ENCODE measurements at regions not wholly inside any gene's neighbourhood (a gene's known extent, or its start where the extent isn't known, plus 50 kb on each side); places are given as distances from the start of the nearest gene placed in this dataset.
"Not testable (repeated sequence)": the region's sequence is repeated elsewhere in the genome, so short reads cannot be mapped to it uniquely, and the experiment has no call there.

DNA sequence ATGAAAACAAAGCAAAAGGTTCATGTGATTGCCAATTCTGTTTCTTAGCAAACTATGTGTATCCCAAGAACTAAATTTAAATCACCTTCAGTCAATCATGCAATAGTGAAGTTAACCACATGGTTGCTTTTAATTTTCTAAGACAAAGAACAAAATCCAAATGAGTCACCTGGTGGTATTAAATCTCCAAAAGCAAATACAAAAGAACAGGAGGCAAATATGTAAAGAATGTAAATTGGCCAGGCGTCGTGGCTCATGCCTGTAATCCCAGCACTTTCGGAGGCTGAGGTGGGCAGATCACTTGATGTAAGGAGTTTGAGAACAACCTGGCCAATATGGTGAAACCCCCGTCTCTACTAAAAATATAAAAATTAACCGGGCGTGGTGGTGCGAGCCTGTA, 54.2 kb upstream of the PIK3R4 start:
- FAIRE-seq: no peak
- no peak for DNase-seq (ENCODE audit: insufficient read length, low spot score)

DNA sequence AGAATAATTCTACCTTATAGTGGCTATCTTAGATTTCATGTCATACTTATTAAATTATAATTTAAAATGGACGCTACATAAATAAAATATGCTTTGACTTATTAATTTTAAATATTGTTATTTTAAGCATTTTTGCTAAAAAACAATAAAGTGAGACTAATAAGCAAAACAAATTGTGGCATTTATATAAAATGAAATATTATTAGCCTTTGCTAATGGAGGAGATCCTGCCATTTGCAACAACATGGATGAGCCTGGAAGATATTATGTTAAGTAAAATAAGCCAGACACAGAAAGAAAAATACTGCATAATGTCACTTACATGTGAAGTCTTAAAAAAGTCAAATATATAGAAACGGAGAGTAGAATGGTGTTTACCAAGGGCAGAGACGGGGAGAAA, 54.8 kb upstream of the PIK3R4 start:
- DNase-seq (ENCODE audit: insufficient read length, low spot score) (no peak), FAIRE-seq (no peak)

DNA sequence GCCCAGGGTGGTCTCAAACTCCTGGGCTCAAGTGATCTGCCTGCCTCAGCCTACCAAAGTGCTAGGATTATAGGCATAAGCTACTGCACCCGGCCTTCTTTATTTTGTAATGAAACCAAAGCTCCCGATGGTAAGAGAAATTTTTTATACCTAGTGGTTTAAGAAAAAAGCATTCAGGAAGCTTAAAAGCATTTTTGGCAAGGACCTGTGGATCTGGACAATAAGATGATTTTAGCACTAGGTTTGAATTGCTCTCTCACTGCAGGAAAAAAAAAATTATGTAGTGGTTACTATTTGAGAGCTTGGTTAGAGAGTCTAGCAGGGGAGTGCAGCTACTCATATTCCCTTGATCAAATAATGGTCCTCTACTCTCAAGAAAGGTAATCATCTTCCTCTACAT, 64.9 kb upstream of the PIK3R4 start:
- DNase-seq (ENCODE audit: insufficient read length, low spot score): no peak
- FAIRE-seq: no peak

DNA sequence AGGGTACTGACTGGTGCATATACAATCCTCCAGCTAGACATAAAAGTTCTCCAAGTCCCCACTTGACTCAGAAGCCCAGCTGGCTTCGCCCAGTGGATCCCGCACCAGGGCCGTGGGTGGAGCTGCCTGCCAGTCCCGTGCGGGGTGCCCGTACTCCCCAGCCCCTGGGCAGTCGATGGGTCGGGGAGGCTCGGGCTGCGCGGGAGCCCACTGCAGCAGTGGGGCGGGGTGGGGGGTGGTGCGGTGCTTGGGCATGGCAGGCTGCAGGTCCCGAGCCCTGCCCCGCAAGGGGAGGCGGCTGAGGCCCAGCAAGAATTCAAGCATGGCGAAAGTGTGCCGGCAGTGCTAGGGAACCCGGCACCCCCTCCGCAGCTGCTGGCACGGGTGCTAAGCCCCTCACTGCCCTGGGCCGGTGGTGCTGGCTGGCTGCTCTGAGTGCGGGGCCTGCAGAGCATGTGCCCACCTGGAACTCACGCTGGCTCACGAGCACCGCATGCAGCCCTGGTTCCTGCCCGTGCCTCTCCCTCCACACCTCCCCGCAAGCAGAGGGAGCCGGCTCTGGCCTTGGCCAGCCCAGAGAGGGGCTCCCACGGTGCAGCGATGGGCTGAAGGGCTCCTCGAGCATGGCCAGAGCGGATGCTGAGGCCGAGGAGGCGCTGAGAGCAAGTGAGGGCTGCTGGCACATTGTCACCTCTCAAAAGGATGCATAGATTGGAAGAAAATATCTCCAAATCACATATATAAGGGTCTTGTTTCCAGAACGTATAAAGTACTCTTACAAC, 68.3 kb upstream of the PIK3R4 start:
- DNase-seq (ENCODE audit: insufficient read length, low spot score): no peak
- FAIRE-seq: no peak

DNA sequence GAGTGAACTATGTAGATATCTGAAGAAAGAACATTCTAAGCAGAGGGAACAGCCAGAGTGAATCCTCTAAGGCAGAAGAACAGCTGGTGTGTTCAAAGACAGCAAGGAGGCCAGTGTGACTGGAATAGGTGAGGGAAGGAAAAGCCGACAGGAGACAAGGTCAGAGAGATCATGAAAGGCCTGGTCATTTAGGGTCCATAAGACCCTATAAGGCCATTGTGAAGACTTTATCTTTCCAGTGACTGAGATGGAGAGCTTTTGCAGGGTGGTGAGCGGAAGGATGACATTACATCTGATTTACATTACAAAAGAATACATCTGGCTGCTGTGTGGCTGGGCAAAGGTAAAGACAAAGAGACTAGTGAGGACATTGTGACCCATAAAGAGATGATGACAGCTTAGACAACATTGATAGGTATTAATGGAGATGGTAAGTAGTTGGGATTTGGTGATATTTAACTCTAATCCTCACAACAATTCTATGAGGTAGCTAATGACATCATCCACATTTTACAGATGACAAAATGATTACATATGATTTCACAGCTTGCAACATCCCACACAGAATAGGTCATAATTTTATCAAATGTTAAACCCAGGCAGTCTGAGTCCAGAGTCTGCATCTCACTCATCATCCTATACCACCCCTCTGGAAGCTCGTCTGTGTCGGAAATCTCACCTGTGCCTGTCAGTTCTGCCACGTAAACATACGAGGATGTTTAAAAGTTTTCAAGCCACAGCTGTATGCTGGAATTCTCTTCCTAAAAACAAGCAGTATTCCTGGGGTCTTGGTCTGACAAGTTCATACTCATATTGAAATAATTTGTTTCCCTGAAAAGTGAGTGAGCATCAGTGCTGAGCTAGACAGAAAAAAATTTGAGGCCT, 70.2 kb upstream of the PIK3R4 start:
- DNase-seq (ENCODE audit: insufficient read length, low spot score): no peak
- peak; percentile 65 for FAIRE-seq

DNA sequence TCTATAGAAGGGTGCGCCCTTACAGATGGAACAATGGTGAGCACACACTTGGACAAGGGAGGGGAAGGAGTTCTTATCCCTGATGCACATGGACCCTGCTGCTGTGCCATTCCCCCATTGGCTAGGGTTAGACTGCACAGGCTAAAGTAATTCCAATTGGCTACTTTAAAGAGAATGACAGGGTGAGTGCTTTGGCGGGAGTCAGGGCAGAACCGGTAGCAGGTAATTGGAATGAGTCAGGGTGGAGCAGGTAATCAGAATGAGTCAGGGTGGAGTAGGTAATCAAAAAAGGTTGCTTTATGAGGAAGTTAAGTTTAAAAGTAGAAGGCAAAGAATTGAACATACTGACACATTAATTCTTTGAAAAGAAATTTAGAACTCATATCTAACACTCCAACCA, 71.4 kb upstream of the PIK3R4 start:
- DNase-seq (ENCODE audit: insufficient read length, low spot score); FAIRE-seq: not testable (repeated sequence)

DNA sequence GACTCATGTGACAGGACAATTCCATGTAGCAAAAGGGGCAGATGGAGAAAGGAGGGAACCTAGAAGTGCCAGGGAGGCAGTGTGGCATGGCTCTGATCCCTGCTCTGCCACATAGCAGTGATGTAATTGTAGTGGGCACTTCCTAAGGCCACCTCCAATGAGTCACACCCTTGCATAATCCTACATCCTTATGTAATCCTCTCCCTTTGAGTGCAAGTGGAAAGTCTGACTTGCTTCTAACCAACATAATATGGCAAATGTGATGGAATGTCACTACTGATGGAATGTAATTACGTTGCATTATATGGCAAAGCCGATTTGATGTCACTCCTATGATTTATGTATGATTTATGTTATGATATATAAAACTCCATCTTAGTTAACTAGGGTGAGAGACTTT, 72.9 kb upstream of the ATP2C1 start:
- DNase-seq (ENCODE audit: insufficient read length, low spot score): no peak
- no peak for FAIRE-seq

DNA sequence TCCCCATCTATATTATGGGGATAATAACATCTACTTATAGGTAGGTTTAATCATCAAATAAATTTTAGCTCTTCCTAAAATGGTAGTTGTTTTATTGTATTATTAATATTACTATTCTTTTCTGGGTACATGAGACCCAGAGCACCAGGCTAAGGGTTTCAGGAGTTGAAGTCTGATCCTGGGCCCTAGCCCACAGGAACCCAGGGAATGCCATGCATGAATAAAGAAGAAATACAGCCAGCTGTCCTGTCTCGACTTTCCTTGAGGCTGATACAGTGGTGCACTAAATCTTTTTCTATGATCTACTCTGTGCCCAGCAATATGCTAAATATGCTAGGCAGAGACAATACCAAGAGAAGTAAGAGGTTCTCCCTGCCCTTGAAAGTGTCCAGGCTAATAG, 72.1 kb upstream of the ATP2C1 start:
- FAIRE-seq (no peak), DNase-seq (ENCODE audit: insufficient read length, low spot score) (no peak)

DNA sequence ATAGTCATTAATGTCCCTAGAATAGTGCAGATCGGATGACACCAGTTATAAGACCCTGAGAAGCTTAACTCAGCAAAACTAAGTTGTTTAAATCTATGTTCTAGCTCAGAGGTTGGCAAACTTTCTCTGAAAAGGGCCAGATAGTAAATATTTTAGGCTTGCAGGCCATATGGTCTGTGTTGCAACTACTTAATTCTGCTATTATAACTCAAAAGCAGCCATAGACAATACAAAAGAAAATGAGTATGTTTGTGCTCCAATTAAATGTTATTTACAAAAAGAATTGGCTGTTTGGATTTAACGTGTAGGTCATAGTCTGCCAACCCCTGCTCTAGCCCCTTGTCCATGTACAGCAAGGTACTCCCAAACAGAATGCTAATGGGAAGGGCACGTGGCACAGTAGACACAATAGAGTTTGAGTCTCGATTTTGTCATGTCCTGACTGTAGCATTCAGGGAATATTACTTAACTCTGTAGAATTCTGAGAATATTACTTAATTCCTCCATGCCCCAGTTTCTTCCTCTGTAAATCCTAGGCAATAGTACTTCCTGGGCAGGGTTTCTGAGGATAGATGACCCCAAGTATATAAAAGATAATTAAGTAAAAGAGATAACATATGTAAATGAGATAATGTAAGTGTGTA, 70.5 kb upstream of the ATP2C1 start:
- no peak for FAIRE-seq
- DNase-seq (ENCODE audit: insufficient read length, low spot score): no peak

DNA sequence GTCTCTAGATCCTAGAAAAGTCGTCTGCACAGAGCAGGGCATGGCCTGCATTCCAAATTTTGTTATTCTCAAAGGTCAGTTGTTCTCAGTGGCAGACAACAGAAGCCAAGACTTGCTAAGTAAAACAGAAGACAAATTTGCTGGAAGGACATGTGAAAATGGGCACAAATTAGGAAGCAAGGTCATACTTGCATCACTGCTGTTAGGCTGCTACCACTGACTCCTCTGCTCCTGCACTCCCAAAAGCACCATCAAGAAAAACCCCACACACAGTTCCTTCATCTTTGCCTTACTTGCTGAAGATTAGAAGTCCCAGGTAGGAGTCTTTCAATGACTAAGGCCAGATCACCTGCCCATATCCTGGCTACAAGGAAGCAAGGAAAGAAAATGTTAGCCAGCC, 69.9 kb upstream of the ATP2C1 start:
- FAIRE-seq (no peak), DNase-seq (ENCODE audit: insufficient read length, low spot score) (no peak)

DNA sequence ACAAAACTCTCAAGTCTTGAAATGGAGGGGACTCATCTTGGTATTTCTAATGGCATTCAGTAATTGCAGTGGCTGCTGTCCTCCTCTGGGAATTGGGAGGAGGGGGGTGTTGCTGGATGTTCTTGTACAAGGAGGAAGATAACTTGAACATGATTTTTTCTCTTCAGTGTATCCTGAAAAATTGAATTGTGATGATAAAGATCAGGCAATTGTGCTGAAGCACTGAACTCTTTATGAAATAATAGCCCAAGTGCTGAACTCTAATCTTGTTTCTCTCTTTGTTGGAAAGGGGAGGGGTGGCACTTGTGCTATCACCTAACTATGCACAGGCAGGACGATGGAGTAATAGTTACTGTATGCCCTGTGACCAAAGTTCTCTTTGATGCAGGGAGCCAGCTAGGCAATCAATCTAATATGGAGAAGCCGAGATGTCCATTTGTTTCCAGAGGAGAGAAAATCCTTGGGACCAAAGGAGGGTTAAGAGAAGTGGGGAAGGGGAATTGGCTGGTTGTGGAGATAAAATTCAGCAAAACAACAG, 68.1 kb upstream of the ATP2C1 start:
- DNase-seq (ENCODE audit: insufficient read length, low spot score) (no peak), FAIRE-seq (no peak)

DNA sequence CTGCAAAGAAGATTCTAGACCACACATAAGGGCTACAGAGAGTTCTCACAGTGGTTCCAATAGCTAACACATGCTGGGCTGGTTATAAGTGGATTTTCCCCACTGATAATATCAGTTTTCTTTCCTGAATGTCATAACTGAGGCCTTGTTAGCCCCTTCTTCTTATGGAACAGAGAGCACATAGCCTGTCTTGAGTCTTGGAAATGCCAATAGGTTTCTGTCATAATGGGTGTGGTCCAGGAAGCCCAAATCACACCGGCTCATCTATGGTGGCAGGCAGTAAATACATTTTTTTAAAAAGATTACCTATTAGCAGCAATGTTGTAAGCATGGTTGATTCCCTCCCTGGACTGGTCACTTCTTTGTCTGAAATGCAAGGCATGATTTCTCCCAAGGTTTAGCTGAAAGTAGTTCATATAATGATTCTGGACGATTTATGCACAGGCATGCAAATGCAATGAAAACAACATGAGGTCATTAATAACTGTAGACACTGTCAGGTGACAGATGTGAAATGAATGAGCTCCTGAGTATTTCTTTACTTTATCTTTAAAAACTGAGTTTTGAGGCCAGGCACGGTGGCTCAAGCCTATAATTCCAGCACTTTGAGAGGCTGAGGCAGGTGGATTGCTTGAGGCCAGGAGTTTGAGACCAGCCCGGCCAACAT, 67.2 kb upstream of the ATP2C1 start:
- DNase-seq (ENCODE audit: insufficient read length, low spot score): no peak
- FAIRE-seq: no peak

DNA sequence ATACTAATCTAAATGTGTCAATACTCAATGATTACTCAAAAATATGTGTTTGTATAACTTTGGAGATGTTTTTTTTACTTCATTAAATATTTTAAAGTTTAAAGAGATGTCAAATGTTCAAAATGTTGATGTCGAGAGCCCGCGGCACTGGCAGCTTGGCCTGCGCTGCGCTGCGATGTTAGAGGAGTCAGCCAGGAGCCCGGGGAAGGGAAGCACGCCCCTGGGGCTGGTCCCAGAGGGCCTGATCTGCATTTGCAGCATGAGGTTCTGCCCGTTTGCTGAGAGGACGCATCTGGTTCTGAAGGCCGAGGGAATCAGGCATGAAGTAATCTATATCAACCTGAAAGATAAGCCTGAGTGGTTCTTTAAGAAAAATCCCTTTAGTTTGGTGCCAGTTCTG, 66.4 kb upstream of the ATP2C1 start:
- FAIRE-seq (no peak), DNase-seq (ENCODE audit: insufficient read length, low spot score) (no peak)

DNA sequence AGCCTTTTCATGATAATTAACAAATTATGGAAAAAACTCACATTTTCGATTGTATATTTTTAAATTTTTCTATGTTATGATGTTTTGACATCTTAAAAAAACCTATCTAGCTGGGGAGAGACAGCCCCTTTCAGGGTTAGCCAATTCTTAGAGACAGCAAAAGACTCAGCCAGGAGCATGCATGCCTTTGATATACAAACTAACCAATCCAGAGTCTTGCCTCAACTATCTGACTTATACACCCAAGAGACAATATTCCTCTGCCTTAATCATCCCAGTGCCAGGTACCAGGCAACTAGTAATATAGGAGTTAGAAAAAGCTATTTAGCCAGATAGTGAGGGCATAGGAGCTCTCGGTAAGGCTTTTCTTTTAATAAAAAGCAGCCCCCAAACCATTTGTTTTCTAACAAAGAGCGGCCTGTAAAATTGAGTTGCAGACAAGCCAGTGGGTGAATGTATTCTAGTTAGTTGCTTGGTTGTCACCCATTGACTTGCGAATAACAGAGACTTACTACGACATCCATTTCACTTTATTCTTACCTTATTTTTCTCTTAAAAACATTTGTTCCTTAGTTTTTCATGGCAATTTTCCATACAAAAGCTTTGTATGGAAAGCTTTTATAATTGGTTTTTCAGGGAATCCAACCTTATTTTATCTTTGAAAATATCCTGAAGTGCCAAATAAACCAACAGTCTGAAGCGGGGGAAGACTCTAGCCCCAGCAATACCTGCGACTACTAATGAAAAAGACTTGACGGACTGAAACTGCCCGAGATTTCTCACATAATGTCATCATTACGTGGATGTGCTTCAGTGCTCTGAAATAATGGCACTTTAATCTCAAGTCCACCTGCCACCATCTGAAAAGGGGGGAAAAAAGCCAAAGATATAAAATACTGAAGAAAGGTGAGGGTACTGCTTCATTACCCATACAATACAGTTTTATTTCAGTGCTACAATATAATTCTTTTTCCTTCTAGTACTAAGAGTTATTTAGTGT, 64.6 kb upstream of the ATP2C1 start:
- no peak for FAIRE-seq
- no peak for DNase-seq (ENCODE audit: insufficient read length, low spot score)

DNA sequence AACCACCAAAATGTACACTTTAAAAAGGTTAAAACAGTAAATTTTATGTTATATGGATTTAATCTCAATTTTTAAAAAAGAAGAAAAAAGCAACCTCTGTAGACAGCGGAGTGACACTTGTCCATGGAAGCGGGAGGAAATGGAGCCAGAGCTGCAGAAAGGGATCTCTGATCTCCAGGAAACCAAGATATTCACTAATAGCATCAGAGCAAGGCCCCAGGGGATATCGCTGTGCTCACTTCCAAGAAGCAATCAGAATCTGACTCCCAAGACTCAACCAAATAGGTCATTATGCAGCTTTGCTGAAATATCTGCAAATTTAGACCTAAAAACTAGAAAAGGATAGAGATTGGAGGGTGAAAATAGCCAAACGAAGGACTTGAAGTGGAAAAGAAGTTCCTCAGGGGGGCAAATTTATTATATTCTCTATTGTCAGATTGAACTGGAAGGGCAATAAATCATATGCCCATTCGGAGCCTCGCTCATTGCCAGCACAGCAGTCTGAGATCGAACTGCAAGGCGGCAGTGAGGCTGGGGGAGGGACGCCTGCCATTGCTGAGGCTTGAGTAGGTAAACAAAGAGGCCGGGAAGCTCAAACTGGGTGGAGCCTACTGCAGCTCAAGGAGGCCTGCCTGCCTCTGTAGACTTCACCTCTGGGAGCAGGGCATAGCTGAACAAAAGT, 62.0 kb upstream of the ATP2C1 start:
- no peak for FAIRE-seq
- DNase-seq (ENCODE audit: insufficient read length, low spot score): no peak

DNA sequence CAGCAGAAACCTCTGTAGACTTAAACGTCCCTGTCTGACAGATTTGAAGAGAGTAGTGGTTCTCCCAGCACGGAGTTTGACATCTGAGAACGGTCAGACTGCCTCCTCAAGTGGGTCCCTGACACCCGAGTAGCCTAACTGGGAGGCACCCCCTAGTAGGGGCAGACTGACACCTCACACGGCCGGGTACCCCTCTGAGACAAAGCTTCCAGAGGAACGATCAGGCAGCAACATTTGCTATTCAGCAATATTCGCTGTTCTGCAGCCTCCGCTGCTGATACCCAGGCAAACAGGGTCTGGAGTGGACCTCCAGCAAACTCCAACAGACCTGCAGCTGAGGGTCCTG, 61.5 kb upstream of the ATP2C1 start:
- not testable (repeated sequence) for DNase-seq (ENCODE audit: insufficient read length, low spot score); FAIRE-seq

DNA sequence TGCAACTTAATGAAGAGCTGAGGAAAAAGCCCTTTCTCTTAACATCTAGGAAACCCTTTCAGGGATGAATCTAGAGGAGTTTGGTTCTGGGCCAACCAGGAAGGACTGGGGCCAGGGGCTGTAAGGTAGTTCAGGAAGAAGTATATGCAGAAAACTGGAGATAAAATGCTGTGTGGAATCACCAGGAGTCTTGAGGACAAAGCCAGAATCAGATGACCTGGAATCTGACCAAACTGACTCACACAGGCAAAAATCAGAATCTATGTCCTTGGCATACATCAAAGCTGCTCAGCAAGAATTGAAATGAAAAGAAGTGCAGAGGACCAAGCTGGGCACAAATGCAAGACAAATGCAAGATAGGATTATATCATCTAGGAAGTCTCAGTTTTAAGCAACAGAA, 59.4 kb upstream of the ATP2C1 start:
- no peak for FAIRE-seq
- no peak for DNase-seq (ENCODE audit: insufficient read length, low spot score)

DNA sequence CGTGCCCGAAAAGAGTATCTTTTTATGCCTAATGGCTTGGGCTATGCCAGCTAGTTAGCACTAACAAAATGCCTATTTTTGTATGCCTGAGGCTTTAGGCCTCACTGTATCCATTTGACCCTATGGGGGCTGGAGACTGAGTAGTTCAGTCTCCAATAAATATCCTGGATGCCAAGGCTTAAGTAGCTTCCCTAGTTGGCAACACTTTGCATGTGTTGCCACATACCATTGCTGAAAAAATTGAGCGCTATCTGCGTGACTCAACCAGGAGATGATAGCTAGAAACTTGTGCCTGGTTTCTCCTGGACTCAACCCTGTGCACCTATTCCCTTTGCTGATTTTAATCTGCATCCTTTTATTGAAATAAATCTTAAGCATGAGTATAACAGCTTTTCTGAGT, 58.4 kb upstream of the ATP2C1 start:
- FAIRE-seq: no peak
- no peak for DNase-seq (ENCODE audit: insufficient read length, low spot score)

Data from GM19239 (cell line).